ENCODE measurements at regions not wholly inside any gene's neighbourhood (a gene's known extent, or its start where the extent isn't known, plus 50 kb on each side); places are given as distances from the start of the nearest gene placed in this dataset.

GRCh38 chr4:81990898-81991297 is 382.9 kb downstream of the HNRNPD start:
- DNase-seq, result no peak

DNA sequence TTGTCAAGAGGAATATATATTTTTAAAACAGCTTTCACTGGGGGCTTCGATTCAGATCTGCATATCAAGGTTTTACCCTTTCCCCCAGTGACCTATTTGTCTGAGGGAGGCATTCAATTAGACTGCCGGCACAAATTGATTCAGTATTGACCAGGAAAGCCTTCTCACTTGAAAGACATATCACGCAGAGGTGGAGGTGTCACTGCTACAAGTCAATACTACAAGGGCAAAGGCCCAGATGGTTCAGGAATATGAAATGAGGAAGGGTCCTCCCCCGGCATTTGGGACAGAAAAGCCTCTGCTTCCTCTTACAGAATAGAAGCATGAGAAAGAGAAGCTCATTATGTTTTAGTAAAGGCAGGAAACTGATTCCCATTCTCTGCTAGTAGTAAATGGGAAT is 383.6 kb downstream of the HNRNPD start:
- no peak for DNase-seq

- no peak for DNase-seq
Observed at GRCh38 chr4:81989202-81989601, 384.6 kb downstream of the HNRNPD start.

DNA sequence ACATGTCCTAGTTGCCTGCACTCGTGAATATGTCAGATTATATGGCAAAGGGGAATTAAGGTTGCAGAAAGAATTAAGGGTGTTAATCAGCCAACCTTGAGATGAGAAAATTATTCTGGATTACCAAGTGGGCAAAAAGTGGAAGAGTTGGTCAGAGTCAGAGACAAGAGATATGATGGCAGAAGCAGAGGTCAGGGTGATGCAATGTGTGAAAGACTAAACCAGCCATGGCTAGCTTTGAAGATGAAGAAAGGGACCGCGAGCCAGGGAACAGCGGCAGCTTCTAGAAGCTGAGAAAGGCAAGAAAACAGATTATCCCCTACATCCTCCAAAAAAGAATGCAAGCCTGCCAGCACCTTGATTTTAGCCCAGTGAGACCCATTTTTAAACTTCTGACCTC is 385.6 kb downstream of the HNRNPD start:
- no peak for DNase-seq

GRCh38 chr4:81984746-81985145 is 389.0 kb downstream of the HNRNPD start:
- DNase-seq, result no peak

DNA sequence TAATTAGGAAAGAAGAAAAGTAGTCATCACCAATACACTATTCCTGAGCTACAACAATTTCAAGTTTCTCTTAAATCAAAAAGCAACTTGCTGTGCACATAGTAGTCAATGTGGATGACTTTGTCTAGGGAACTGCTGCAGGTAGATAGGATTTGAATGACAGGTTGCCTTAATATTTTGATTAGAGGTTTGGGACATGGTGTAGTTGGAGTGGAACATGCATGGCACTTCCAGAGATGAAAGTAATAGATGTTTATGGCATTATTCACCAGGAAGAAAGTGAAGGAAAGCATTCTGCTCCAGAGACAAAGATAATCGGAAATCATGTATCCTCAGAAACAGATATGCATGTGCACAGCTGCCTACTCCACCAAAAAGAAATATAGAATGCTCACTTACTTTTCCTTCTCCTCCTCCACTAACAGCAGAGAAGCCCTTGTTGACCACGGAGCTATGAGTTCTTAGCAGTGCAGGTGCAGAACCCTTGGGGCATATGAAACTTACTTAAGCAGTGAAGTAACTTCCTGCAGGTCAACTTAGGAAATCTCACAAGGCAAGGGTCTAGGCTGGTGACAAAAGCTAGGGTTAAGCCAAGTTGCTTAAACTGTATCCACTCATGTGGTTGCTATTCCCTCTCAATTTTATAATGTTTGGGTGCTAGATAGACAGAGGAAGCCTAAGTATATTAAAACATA is 390.8 kb downstream of the HNRNPD start:
- no peak for DNase-seq

- DNase-seq, result no peak
Observed at GRCh38 chr4:81981218-81981617, 392.6 kb downstream of the HNRNPD start.

- DNase-seq, result no peak
Observed at GRCh38 chr4:81974523-81974922, 399.3 kb downstream of the HNRNPD start.

DNA sequence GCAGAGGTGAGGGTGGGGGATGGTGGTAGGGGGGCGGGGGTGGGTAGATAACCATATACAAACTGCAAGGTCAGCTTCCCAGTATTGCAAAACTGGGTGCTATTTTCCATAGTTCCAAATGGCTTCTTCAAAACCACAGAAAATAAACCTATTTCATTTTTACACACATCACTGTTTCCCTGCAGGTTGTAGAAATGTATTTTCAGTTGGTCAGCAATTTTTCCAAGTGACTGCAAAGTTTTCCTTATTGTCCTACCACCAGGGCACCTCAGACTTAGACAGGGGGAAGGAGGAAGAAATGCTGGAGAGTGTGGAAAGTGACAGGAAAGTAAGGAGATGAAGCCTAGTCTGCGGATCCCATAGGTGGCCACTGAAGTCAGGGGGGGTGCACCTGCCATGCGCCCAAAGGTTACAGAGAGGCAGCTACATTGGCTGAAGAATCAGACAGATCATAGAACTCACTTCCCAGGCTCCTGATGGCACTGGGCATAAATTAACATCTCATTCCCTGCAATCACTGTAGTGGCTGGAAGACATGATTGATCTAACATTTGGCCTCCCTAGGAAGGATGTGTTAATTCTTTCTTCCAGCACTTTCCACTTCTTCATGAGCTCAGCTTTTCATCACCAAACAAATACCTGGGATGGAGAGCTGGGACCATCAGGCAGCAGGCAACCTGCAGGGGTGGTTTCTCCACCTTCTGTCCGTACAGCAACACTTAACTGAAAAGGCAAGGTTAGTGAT is 402.0 kb downstream of the HNRNPD start:
- no peak for DNase-seq

GRCh38 chr4:81971061-81971460 is 402.7 kb downstream of the HNRNPD start:
- DNase-seq, result no peak

- DNase-seq, result no peak
Observed at GRCh38 chr4:81970454-81970853, 403.3 kb downstream of the HNRNPD start.

- DNase-seq, result no peak
Observed at GRCh38 chr4:81966676-81967075, 407.1 kb downstream of the HNRNPD start.

- DNase-seq, result no peak
Observed at GRCh38 chr4:81965911-81966310, 407.9 kb downstream of the HNRNPD start.

GRCh38 chr4:81965454-81965853 is 408.3 kb downstream of the HNRNPD start:
- DNase-seq, result no peak

DNA sequence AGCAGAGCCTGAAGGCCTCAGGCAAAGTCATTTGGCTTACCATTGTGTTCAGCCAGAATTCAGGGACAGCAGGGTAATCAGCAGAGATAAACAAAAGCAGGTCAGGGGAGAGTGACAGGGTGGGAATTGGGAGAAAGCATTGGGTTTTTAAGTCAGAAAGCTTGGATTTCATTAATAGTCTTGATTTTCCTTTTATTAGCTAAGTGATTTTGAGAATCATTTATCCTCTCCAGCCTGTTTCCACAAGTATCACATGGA is 410.1 kb downstream of the HNRNPD start:
- DNase-seq, result no peak

DNA sequence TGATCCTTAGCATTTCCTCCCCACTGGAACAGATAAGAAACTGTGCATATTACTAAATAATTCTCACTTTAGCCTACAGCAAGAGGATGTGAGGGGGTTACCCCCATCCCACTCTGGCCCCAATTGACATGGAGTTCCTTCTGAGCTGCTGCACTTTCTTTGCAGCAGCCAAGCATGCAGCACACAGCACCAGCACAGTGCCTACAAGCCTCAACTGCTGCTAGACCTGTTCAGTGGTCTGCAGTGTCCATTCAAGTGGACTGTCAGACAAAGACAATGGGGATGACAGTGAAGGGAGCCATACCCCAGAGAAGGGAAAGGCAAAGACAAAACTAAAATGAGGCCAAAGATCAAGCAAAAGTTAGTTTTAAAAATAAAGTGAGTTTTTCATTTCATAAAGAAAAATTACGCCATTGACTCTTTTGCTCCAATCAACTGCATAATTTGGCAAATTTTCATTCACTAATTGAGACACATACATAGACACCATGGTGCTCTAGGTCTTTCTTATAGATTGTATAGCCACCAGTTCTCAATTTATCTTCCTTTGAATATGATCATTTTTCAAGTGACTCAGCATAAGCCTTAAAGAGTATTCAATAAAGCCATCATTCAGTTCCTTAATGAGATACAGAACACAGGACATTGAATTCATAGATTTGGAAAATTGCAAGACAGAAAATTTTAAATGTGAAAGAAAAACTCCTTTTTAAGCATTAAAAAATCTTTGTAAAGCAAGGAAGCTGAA is 410.6 kb downstream of the HNRNPD start:
- DNase-seq, result no peak

DNA sequence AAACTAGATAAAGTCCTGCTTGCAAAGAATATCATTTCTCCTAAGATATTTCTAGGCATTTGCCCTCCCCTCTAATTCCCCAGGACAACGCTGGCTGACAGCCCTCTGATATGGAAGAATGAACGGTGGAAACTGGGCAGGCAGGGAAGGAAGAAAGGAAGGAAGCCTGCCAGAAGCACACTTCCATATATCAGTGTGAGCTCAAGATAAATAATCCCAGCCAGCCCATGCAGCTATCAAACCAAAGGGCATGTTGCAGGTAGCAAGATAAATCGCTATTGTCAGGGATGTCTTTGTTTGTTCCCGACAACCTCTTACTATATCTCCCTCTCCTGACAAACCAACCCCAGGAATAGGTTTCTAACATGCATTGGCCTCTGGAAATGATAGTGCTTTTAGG is 412.8 kb downstream of the HNRNPD start:
- no peak for DNase-seq

DNA sequence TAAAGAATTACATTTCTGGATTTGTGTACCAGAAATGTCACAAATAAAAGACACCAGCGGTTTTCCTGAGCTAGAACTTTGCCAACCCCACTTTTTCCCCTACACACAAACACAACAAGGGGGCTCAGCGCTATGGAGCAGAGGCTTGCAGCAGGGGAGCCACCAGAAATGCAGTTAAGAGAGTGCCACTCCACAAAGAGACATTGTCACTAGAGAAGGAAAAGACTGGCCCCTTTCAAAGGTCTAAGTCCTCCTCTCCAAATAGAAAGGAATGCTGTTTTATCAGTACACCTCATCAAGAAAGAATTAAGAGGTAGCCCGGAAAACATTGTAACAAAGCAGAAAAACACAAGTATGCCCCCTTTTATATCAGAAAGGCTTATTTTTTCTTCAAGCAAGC is 419.5 kb downstream of the HNRNPD start:
- DNase-seq, result no peak

- DNase-seq, result no peak
Observed at GRCh38 chr4:81951891-81952455, 421.8 kb downstream of the HNRNPD start.

DNA sequence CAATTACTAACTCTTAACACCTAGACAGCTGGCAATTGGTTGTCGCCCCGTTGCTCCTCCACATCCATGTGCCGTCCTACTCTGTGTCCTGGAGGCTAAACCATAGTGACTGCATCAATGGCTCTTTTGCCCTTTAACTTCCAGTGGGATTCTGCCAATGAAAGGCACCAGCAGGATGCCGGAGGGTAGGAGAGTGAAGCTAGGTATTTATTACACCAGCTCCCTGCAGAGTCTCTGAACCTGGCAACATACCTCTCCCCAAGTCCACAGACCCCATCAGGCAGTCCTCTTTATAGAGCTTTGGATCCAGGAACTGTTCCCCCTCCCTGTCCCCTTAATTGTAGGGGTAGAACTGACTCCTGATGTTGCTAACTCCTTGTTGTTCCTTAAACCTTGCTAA is 426.8 kb downstream of the HNRNPD start:
- DNase-seq, result no peak

- no peak for DNase-seq
Observed at GRCh38 chr4:81930506-81931238, 443.1 kb downstream of the HNRNPD start.

DNA sequence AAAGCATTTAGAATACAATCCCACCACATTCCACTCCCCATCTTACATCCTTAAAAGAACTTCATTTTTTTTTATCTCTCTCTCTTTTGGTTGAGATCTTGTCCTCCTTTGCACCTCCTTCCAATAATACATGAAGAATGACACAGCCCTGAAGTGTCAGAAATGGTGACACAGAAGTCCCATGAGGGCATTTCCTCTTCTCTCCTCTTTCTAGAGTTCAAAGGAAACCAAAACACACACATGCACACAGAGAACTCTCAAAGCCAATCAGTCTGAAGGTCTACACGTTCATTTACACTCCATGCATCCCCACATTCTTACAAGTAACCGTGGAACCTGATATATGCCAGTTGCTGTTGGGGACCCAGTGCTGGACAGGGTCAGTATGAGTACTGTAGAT is 450.7 kb downstream of the HNRNPD start:
- DNase-seq, result no peak

DNA sequence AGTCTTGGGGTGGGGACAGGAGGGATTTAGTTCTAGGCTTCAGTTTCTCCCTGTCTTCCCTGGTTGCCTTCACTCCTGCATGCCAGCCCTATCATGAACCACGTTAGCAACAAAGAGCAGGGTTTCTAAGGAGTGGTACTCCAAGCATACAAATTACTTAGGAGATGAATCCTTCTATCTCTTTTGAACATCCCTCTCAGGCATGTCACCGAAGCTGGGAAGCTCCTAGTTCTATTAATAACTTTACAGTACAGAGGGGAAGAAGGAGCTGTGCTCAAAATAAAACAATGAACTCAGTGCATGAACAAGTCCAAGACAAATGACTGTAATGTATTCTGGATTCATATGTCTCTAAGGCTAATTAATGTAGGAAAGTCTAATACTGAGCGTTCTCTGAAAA is 450.6 kb upstream of the RASGEF1B start:
- DNase-seq, result no peak
